ENCODE measurements at regions not wholly inside any gene's neighbourhood (a gene's known extent, or its start where the extent isn't known, plus 50 kb on each side); places are given as distances from the start of the nearest gene placed in this dataset.

DNA sequence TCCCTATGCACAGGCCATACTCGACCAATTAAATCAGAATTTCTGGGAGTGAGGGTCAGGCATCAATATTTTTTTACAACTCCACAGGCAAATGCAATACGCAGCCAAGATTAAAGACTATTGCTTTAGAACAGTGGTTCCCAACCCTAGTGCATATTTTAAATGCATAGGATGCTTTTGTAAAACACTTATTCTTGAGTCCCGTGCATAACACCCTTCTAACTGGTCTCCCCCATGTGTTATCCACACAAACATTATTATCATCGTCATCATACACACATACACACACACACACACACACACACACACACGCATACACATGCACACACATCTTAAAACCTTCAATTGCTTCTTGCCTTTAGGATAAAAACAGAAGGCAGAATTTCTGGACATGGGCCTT lies 145.0 kb upstream of the PELI1 start:
- no peak for TF ChIP-seq CTCF (conservative IDR thresholded peaks at IDR 0.05; ENCODE audit: low read depth in 2 of 2)
- TF ChIP-seq, protein P1, sequence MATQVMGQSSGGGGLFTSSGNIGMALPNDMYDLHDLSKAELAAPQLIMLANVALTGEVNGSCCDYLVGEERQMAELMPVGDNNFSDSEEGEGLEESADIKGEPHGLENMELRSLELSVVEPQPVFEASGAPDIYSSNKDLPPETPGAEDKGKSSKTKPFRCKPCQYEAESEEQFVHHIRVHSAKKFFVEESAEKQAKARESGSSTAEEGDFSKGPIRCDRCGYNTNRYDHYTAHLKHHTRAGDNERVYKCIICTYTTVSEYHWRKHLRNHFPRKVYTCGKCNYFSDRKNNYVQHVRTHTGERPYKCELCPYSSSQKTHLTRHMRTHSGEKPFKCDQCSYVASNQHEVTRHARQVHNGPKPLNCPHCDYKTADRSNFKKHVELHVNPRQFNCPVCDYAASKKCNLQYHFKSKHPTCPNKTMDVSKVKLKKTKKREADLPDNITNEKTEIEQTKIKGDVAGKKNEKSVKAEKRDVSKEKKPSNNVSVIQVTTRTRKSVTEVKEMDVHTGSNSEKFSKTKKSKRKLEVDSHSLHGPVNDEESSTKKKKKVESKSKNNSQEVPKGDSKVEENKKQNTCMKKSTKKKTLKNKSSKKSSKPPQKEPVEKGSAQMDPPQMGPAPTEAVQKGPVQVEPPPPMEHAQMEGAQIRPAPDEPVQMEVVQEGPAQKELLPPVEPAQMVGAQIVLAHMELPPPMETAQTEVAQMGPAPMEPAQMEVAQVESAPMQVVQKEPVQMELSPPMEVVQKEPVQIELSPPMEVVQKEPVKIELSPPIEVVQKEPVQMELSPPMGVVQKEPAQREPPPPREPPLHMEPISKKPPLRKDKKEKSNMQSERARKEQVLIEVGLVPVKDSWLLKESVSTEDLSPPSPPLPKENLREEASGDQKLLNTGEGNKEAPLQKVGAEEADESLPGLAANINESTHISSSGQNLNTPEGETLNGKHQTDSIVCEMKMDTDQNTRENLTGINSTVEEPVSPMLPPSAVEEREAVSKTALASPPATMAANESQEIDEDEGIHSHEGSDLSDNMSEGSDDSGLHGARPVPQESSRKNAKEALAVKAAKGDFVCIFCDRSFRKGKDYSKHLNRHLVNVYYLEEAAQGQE (IDR thresholded peaks at IDR 0.05; ENCODE audit: unreplicated experiment) = no peak
- no peak for TF ChIP-seq ZNF331 (CRISPR knock-in tag; IDR thresholded peaks at IDR 0.05; ENCODE audit: low read depth)
- TF ChIP-seq POLR2AphosphoS5 (IDR thresholded peaks at IDR 0.05; ENCODE audit: low read depth) = no peak
- TF ChIP-seq EZH2 (IDR thresholded peaks at IDR 0.05; ENCODE audit: low read depth, unreplicated experiment) = no peak
- no peak for TF ChIP-seq NANOG (IDR thresholded peaks at IDR 0.05; ENCODE audit: borderline replicate concordance)
- no peak for TF ChIP-seq EZH2phosphoT487 (IDR thresholded peaks at IDR 0.05; ENCODE audit: unreplicated experiment)
- TF ChIP-seq ETS1 (IDR thresholded peaks at IDR 0.05) = no peak
- no peak for TF ChIP-seq JUNB (IDR thresholded peaks at IDR 0.05; ENCODE audit: unreplicated experiment)
- TF ChIP-seq, protein P2, sequence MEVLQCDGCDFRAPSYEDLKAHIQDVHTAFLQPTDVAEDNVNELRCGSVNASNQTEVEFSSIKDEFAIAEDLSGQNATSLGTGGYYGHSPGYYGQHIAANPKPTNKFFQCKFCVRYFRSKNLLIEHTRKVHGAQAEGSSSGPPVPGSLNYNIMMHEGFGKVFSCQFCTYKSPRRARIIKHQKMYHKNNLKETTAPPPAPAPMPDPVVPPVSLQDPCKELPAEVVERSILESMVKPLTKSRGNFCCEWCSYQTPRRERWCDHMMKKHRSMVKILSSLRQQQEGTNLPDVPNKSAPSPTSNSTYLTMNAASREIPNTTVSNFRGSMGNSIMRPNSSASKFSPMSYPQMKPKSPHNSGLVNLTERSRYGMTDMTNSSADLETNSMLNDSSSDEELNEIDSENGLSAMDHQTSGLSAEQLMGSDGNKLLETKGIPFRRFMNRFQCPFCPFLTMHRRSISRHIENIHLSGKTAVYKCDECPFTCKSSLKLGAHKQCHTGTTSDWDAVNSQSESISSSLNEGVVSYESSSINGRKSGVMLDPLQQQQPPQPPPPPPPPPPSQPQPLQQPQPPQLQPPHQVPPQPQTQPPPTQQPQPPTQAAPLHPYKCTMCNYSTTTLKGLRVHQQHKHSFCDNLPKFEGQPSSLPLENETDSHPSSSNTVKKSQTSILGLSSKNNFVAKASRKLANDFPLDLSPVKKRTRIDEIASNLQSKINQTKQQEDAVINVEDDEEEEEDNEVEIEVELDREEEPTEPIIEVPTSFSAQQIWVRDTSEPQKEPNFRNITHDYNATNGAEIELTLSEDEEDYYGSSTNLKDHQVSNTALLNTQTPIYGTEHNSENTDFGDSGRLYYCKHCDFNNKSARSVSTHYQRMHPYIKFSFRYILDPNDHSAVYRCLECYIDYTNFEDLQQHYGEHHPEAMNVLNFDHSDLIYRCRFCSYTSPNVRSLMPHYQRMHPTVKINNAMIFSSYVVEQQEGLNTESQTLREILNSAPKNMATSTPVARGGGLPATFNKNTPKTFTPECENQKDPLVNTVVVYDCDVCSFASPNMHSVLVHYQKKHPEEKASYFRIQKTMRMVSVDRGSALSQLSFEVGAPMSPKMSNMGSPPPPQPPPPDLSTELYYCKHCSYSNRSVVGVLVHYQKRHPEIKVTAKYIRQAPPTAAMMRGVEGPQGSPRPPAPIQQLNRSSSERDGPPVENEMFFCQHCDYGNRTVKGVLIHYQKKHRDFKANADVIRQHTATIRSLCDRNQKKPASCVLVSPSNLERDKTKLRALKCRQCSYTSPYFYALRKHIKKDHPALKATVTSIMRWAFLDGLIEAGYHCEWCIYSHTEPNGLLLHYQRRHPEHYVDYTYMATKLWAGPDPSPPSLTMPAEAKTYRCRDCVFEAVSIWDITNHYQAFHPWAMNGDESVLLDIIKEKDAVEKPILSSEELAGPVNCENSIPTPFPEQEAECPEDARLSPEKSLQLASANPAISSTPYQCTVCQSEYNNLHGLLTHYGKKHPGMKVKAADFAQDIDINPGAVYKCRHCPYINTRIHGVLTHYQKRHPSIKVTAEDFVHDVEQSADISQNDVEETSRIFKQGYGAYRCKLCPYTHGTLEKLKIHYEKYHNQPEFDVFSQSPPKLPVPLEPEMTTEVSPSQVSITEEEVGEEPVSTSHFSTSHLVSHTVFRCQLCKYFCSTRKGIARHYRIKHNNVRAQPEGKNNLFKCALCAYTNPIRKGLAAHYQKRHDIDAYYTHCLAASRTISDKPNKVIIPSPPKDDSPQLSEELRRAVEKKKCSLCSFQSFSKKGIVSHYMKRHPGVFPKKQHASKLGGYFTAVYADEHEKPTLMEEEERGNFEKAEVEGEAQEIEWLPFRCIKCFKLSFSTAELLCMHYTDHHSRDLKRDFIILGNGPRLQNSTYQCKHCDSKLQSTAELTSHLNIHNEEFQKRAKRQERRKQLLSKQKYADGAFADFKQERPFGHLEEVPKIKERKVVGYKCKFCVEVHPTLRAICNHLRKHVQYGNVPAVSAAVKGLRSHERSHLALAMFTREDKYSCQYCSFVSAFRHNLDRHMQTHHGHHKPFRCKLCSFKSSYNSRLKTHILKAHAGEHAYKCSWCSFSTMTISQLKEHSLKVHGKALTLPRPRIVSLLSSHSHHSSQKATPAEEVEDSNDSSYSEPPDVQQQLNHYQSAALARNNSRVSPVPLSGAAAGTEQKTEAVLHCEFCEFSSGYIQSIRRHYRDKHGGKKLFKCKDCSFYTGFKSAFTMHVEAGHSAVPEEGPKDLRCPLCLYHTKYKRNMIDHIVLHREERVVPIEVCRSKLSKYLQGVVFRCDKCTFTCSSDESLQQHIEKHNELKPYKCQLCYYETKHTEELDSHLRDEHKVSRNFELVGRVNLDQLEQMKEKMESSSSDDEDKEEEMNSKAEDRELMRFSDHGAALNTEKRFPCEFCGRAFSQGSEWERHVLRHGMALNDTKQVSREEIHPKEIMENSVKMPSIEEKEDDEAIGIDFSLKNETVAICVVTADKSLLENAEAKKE (CRISPR knock-in tag; IDR thresholded peaks at IDR 0.05) = no peak
- TF ChIP-seq CREB1 (CRISPR knock-in tag; IDR thresholded peaks at IDR 0.05; ENCODE audit: low read depth) = no peak

Measured in GM23338 (cell line).